WTC11 (cell line): ENCODE measurements at regions not wholly inside any gene's neighbourhood (a gene's known extent, or its start where the extent isn't known, plus 50 kb on each side); places are given as distances from the start of the nearest gene placed in this dataset.

Source experiments
- ATAC-seq: fragments of 200-7000 bp; cut with Tn5 transposase; 2 replicates; pipeline ENCODE4 v1.10.0; 2021; ENCODE audit warnings: mild to moderate bottlenecking, moderate library complexity
- CTCF ChIA-PET: fragments of 300-600 bp; sonication (Branson Sonifier 250); formaldehyde crosslinking; loops from one replicate; lab custom pipeline; 2021; ENCODE audit warnings: antibody characterized with exemption; lab: Charles Lee
- POLR2A ChIA-PET: fragments of 350-600 bp; sonication (Branson Sonifier 250); formaldehyde crosslinking; loops from one replicate; lab custom pipeline; 2021; ENCODE audit warnings: antibody characterized with exemption; lab: Charles Lee
- DNase-seq: peaks from one replicate; pipeline ENCODE4 v3.0.0; 2021; ENCODE audit warnings: low spot score
- H3K27ac Mint-ChIP-seq: 2 replicates; pipeline ENCODE4 v1.8.0; 2021; ENCODE audit warnings: mixed read lengths
- H3K27me3 Mint-ChIP-seq: 2 replicates; pipeline ENCODE4 v1.8.0; 2021; ENCODE audit warnings: low read depth, mild to moderate bottlenecking, moderate library complexity, mixed read lengths
- H3K36me3 Mint-ChIP-seq: 2 replicates; pipeline ENCODE4 v1.8.0; 2021; ENCODE audit warnings: mixed read lengths
- H3K4me1 Mint-ChIP-seq: 2 replicates; pipeline ENCODE4 v1.8.0; 2022; ENCODE audit warnings: mixed read lengths
- H3K4me3 Mint-ChIP-seq: 2 replicates; pipeline ENCODE4 v1.8.0; 2021; ENCODE audit warnings: mild to moderate bottlenecking, moderate library complexity, mixed read lengths
- H3K9me3 Mint-ChIP-seq: 2 replicates; pipeline ENCODE4 v1.8.0; 2021; ENCODE audit warnings: mixed read lengths
- ATF1 ChIP-seq: sonication (generic); formaldehyde crosslinking; IDR thresholded peaks from 2 replicates; pipeline ENCODE4 v1.8.1; 2023; ENCODE audit warnings: mild to moderate bottlenecking, moderate library complexity, missing genetic modification reagents
- ATF6 ChIP-seq: sonication (generic); formaldehyde crosslinking; IDR thresholded peaks from 2 replicates; pipeline ENCODE4 v1.8.1; 2023; ENCODE audit warnings: mild to moderate bottlenecking, missing genetic modification reagents
- CTCF ChIP-seq: fragments of 200-600 bp; IDR thresholded peaks from 2 replicates; pipeline ENCODE4 v1.8.0; 2022; ENCODE audit warnings: antibody characterized with exemption
- ERG ChIP-seq: fragments of 250-450 bp; sonication (Bioruptor Pico); IDR thresholded peaks from 2 replicates; pipeline ENCODE4 v1.8.0; 2021; ENCODE audit warnings: mild to moderate bottlenecking
- GRHL2 ChIP-seq: fragments of 250-450 bp; sonication (Bioruptor Pico); IDR thresholded peaks from 2 replicates; pipeline ENCODE4 v1.8.0; 2022; ENCODE audit warnings: mild to moderate bottlenecking, moderate library complexity; ENCODE audit not compliant: insufficient replicate concordance, severe bottlenecking
- GTF2I ChIP-seq: fragments of 250-450 bp; sonication (Bioruptor Pico); conservative IDR thresholded peaks from 2 replicates; pipeline ENCODE4 v1.4.0; 2021; ENCODE audit warnings: mild to moderate bottlenecking
- JUN ChIP-seq: sonication (generic); formaldehyde crosslinking; IDR thresholded peaks from 2 replicates; pipeline ENCODE4 v1.8.0; 2023; ENCODE audit warnings: mild to moderate bottlenecking, missing genetic modification reagents
- KAT7 ChIP-seq: sonication (generic); formaldehyde crosslinking; IDR thresholded peaks from 2 replicates; pipeline ENCODE4 v1.8.1; 2023; ENCODE audit warnings: missing genetic modification reagents, mild to moderate bottlenecking, borderline replicate concordance
- MLX ChIP-seq: sonication (generic); formaldehyde crosslinking; IDR thresholded peaks from 2 replicates; pipeline ENCODE4 v1.8.1; 2023; ENCODE audit warnings: mild to moderate bottlenecking, missing genetic modification reagents, moderate library complexity
- MXD4 ChIP-seq: fragments of 250-450 bp; sonication (Bioruptor Pico); IDR thresholded peaks from 2 replicates; pipeline ENCODE4 v1.8.0; 2021; ENCODE audit warnings: mild to moderate bottlenecking, moderate library complexity, borderline replicate concordance
- MYBL2 ChIP-seq: sonication (generic); formaldehyde crosslinking; IDR thresholded peaks from 2 replicates; pipeline ENCODE4 v1.8.1; 2023; ENCODE audit warnings: mild to moderate bottlenecking, moderate library complexity, missing genetic modification reagents
- RELA ChIP-seq: sonication (generic); formaldehyde crosslinking; IDR thresholded peaks from 2 replicates; pipeline ENCODE4 v1.8.1; 2022; ENCODE audit warnings: missing genetic modification reagents, mild to moderate bottlenecking, borderline replicate concordance
- TEAD4 ChIP-seq: sonication (generic); formaldehyde crosslinking; IDR thresholded peaks from 2 replicates; pipeline ENCODE4 v1.8.0; 2022; ENCODE audit warnings: mild to moderate bottlenecking, missing genetic modification reagents
- ZNF138 ChIP-seq: sonication (generic); formaldehyde crosslinking; conservative IDR thresholded peaks from 2 replicates; pipeline ENCODE4 v1.8.1; 2022; ENCODE audit warnings: mild to moderate bottlenecking, moderate library complexity, missing genetic modification reagents
- ZNF263 ChIP-seq: sonication (generic); formaldehyde crosslinking; IDR thresholded peaks from 2 replicates; pipeline ENCODE4 v1.8.1; 2022; ENCODE audit warnings: low read depth, mild to moderate bottlenecking, moderate library complexity, missing genetic modification reagents
- ZNF416 ChIP-seq: fragments of 250-450 bp; sonication (Bioruptor Pico); IDR thresholded peaks from 2 replicates; pipeline ENCODE4 v1.9.0; 2021; ENCODE audit warnings: mild to moderate bottlenecking, inconsistent platforms
- ZNF532 ChIP-seq: fragments of 250-450 bp; sonication (Bioruptor Pico); IDR thresholded peaks from 2 replicates; pipeline ENCODE4 v1.9.0; 2021; ENCODE audit warnings: mild to moderate bottlenecking, borderline replicate concordance
- TF ChIP-seq, protein P1 (sequence below): sonication (generic); formaldehyde crosslinking; IDR thresholded peaks from 2 replicates; pipeline ENCODE4 v1.8.0; 2022; ENCODE audit warnings: mild to moderate bottlenecking, missing genetic modification reagents
- TF ChIP-seq, protein P2 (sequence below): sonication (generic); formaldehyde crosslinking; IDR thresholded peaks from 2 replicates; pipeline ENCODE4 v1.8.0; 2022; ENCODE audit warnings: mild to moderate bottlenecking, missing genetic modification reagents
- TF ChIP-seq, protein P3 (sequence below): sonication (generic); formaldehyde crosslinking; IDR thresholded peaks from 2 replicates; pipeline ENCODE4 v1.8.1; 2022; ENCODE audit warnings: low read depth, missing genetic modification reagents, borderline replicate concordance

DNA sequence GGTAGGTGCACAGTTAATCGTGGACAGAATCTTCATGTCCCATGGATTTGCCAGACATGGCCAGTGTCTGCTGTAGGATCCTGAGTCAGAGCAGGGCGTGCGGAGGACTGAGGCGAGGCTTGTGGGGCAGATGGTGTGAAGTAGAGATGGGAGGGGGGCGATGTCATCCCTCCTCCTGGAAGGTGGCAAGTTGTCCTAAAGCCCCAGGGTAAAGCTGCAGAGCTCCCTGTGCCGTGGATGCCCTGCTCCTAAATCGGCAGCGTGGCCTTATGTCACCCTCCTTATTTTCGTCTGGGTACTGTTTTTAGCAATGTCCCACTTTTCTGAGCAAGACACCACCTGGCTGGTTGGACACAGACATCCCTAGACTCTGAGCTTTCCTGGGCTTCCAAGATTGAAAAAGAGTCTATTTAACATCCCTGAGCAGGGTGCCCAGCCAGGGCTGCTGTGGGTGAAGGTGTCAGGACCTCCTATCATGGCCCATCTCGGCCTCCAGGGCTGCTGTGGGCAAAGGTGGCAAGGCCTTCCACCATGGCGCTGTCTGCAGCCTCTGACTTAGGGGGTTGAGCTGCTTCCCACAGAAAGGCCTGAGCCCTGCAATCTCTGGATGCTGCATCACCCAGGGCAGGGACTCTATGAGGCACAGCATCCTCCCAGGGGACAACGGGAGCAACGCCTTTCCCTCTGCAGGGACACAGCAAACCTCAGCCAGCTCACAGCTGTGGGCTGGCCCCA, 145.4 kb downstream of the TTLL2 start:
- Mint-ChIP-seq H3K27ac (no peak overlapping the region), H3K9me3 (no peaks in the 10 kb centered on the region), H3K36me3 (no peaks in the 10 kb centered on the region), H3K27me3 (peaks cover 2% of the 10 kb centered on the region; the same call in 1 of the 2 replicates), H3K4me1 (peaks cover 39% of the 10 kb centered on the region), H3K4me3 (no peak overlapping the region)
- ATAC-seq (no peak), DNase-seq (no peak)
- ChIA-PET POLR2A (no interaction called here), CTCF (no interaction called here)
- TF ChIP-seq JUN (CRISPR knock-in tag) (no peak), ATF1 (no peak), TEAD4 (CRISPR knock-in tag) (no peak), MYBL2 (CRISPR knock-in tag) (no peak), CTCF (no peak), ZNF138 (CRISPR knock-in tag) (no peak), ZNF532 (CRISPR knock-in tag) (no peak), GTF2I (CRISPR knock-in tag) (no peak), ATF6 (no peak), ZNF416 (CRISPR knock-in tag) (no peak), ERG (CRISPR knock-in tag) (no peak), MXD4 (no peak), RELA (no peak), GRHL2 (CRISPR knock-in tag) (no peak), MLX (no peak), ZNF263 (CRISPR knock-in tag) (no peak), KAT7 (CRISPR knock-in tag) (no peak)
- TF ChIP-seq, protein P1, sequence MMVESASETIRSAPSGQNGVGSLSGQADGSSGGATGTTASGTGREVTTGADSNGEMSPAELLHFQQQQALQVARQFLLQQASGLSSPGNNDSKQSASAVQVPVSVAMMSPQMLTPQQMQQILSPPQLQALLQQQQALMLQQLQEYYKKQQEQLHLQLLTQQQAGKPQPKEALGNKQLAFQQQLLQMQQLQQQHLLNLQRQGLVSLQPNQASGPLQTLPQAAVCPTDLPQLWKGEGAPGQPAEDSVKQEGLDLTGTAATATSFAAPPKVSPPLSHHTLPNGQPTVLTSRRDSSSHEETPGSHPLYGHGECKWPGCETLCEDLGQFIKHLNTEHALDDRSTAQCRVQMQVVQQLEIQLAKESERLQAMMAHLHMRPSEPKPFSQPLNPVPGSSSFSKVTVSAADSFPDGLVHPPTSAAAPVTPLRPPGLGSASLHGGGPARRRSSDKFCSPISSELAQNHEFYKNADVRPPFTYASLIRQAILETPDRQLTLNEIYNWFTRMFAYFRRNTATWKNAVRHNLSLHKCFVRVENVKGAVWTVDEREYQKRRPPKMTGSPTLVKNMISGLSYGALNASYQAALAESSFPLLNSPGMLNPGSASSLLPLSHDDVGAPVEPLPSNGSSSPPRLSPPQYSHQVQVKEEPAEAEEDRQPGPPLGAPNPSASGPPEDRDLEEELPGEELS: no peak
- TF ChIP-seq, protein P2, sequence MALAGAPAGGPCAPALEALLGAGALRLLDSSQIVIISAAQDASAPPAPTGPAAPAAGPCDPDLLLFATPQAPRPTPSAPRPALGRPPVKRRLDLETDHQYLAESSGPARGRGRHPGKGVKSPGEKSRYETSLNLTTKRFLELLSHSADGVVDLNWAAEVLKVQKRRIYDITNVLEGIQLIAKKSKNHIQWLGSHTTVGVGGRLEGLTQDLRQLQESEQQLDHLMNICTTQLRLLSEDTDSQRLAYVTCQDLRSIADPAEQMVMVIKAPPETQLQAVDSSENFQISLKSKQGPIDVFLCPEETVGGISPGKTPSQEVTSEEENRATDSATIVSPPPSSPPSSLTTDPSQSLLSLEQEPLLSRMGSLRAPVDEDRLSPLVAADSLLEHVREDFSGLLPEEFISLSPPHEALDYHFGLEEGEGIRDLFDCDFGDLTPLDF (CRISPR knock-in tag): no peak
- TF ChIP-seq, protein P3, sequence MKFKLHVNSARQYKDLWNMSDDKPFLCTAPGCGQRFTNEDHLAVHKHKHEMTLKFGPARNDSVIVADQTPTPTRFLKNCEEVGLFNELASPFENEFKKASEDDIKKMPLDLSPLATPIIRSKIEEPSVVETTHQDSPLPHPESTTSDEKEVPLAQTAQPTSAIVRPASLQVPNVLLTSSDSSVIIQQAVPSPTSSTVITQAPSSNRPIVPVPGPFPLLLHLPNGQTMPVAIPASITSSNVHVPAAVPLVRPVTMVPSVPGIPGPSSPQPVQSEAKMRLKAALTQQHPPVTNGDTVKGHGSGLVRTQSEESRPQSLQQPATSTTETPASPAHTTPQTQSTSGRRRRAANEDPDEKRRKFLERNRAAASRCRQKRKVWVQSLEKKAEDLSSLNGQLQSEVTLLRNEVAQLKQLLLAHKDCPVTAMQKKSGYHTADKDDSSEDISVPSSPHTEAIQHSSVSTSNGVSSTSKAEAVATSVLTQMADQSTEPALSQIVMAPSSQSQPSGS (CRISPR knock-in tag): no peak
